H1 (cell line): ENCODE measurements at regions not wholly inside any gene's neighbourhood (a gene's known extent, or its start where the extent isn't known, plus 50 kb on each side); places are given as distances from the start of the nearest gene placed in this dataset.

ENCODE experiments used
- CTCF ChIA-PET: fragments of 300-600 bp; sonication (Branson Sonifier 250); formaldehyde crosslinking; loops from one replicate; lab custom pipeline; 2021; ENCODE audit not compliant: partially characterized antibody; lab: Charles Lee
- POLR2A ChIA-PET: fragments of 300-600 bp; sonication (Branson Sonifier 250); formaldehyde crosslinking; loops from one replicate; lab custom pipeline; 2021; ENCODE audit warnings: inconsistent platforms; ENCODE audit not compliant: partially characterized antibody; lab: Charles Lee
- DNase-seq, 2 experiments: peaks; one replicate each; pipeline versions ENCODE4 v3.0.0 to v3.0.0-alpha.2; 2010 to 2022; ENCODE audit warnings: low spot score in 2 of 2, low read depth in 1 of 2, mixed read lengths in 1 of 2
- FAIRE-seq: peaks from 2 replicates; lab custom pipeline; 2011; peaks lifted over from hg19 to GRCh38; lab: Jason Lieb, UNC
- H2AFZ ChIP-seq: 2 replicates; pipeline ENCODE4 v1.8.1; 2012; ENCODE audit warnings: low read length, inconsistent platforms
- H2AK5ac ChIP-seq: 2 replicates; pipeline ENCODE4 v1.6.1; 2013; ENCODE audit warnings: low read depth, low read length
- H2BK120ac ChIP-seq: replicated peaks from 2 replicates; pipeline ENCODE3; 2013; ENCODE audit warnings: low read depth, low read length, inconsistent platforms
- H2BK12ac ChIP-seq: 2 replicates; pipeline ENCODE4 v1.6.1; 2013; ENCODE audit warnings: low read depth, low read length
- H2BK15ac ChIP-seq: 2 replicates; pipeline ENCODE4 v1.6.1; 2013; ENCODE audit warnings: low read length
- H2BK20ac ChIP-seq: 2 replicates; pipeline ENCODE4 v1.6.1; 2013; ENCODE audit warnings: low read length
- H2BK5ac ChIP-seq: 2 replicates; pipeline ENCODE4 v1.6.1; 2013; ENCODE audit warnings: low read depth, low read length
- H3K14ac ChIP-seq: 2 replicates; pipeline ENCODE4 v1.6.1; 2013; ENCODE audit warnings: inconsistent platforms; ENCODE audit not compliant: insufficient read length
- H3K18ac ChIP-seq: 2 replicates; pipeline ENCODE4 v1.6.1; 2013; ENCODE audit warnings: low read length; ENCODE audit errors: extremely low read depth
- H3K23ac ChIP-seq: 2 replicates; pipeline ENCODE4 v1.6.1; 2013; ENCODE audit warnings: inconsistent platforms; ENCODE audit not compliant: insufficient read length
- H3K23me2 ChIP-seq: 2 replicates; pipeline ENCODE4 v1.6.1; 2013; ENCODE audit warnings: low read depth, low read length
- H3K27ac ChIP-seq: 2 replicates; pipeline ENCODE4 v1.6.1; 2011; ENCODE audit warnings: low read depth, low read length, inconsistent platforms
- H3K27me3 ChIP-seq, 4 experiments: replicated peaks in 1 of 4; 1 replicate in 1 of 4; 2 replicates in 3 of 4; pipeline versions ENCODE4 v1.6.1 to v1.8.1; 2011 to 2013; ENCODE audit warnings: low read length in 3 of 4, mild to moderate bottlenecking in 3 of 4, inconsistent platforms in 2 of 4, mixed read lengths in 2 of 4, moderate library complexity in 1 of 4; ENCODE audit not compliant: control insufficient read depth in 3 of 4, insufficient read depth in 3 of 4; ENCODE audit errors: extremely low read depth in 1 of 4
- H3K36me3 ChIP-seq, 4 experiments: 2 replicates each; pipeline versions ENCODE4 v1.6.1 to v1.8.1; 2011 to 2013; ENCODE audit warnings: mild to moderate bottlenecking in 4 of 4, low read length in 3 of 4, moderate library complexity in 2 of 4, control low read depth in 1 of 4, inconsistent platforms in 1 of 4; ENCODE audit not compliant: insufficient read depth in 4 of 4, control insufficient read depth in 2 of 4
- H3K4ac ChIP-seq: replicated peaks from 2 replicates; pipeline ENCODE3; 2013; ENCODE audit warnings: low read length, low read depth, mixed read lengths, inconsistent platforms; ENCODE audit not compliant: insufficient read length
- H3K4me1 ChIP-seq, 4 experiments: replicated peaks in 1 of 4; 1 replicate in 1 of 4; 2 replicates in 3 of 4; pipeline versions ENCODE4 v1.6.1 to v1.8.1; 2011 to 2013; ENCODE audit warnings: low read length in 3 of 4, inconsistent platforms in 2 of 4, mixed read lengths in 1 of 4; ENCODE audit not compliant: insufficient read depth in 4 of 4, control insufficient read depth in 3 of 4
- H3K4me2 ChIP-seq, 2 experiments: 2 replicates each; pipeline versions ENCODE4 v1.6.1 to v1.8.1; 2011 to 2013; ENCODE audit warnings: low read depth in 2 of 2, low read length in 2 of 2, control low read depth in 1 of 2, inconsistent platforms in 1 of 2, mild to moderate bottlenecking in 1 of 2; ENCODE audit not compliant: insufficient read depth in 1 of 2
- H3K4me3 ChIP-seq, 4 experiments: fragments of 200-600, 300-600 bp in 1 of 4; sonication (generic), shearing (Covaris generic), sonication (Bioruptor Twin) in 1 of 4; 2 replicates each; pipeline versions ENCODE4 v1.5.1 to v1.8.1; 2011 to 2016; ENCODE audit warnings: low read length in 4 of 4, low read depth in 3 of 4, control low read depth in 2 of 4, inconsistent platforms in 2 of 4, mild to moderate bottlenecking in 2 of 4, mixed read lengths in 1 of 4, moderate library complexity in 1 of 4; ENCODE audit not compliant: insufficient read depth in 2 of 4; ENCODE audit errors: extremely low read depth in 1 of 4
- H3K56ac ChIP-seq: replicated peaks from 2 replicates; pipeline ENCODE3; 2013; ENCODE audit warnings: low read depth, mild to moderate bottlenecking, mixed read lengths, low read length, inconsistent platforms; ENCODE audit not compliant: insufficient read length
- H3K79me1 ChIP-seq: 2 replicates; pipeline ENCODE4 v1.6.1; 2013; ENCODE audit warnings: low read depth, low read length, control low read depth
- H3K79me2 ChIP-seq, 2 experiments: 2 replicates each; pipeline versions ENCODE4 v1.6.1 to v1.8.1; 2012 to 2013; ENCODE audit warnings: low read length in 2 of 2, mild to moderate bottlenecking in 2 of 2, inconsistent platforms in 1 of 2; ENCODE audit not compliant: insufficient read depth in 2 of 2, control insufficient read depth in 1 of 2
- H3K9ac ChIP-seq, 4 experiments: replicated peaks in 1 of 4; 1 replicate in 1 of 4; 2 replicates in 3 of 4; pipeline versions ENCODE4 v1.6.1 to v1.8.1; 2011 to 2013; ENCODE audit warnings: low read depth in 3 of 4, low read length in 3 of 4, control low read depth in 2 of 4, mild to moderate bottlenecking in 2 of 4, moderate library complexity in 2 of 4, inconsistent platforms in 1 of 4; ENCODE audit errors: extremely low read depth in 1 of 4
- H3K9me3 ChIP-seq, 2 experiments: 2 replicates each; pipeline versions ENCODE4 v1.6.1 to v1.8.1; 2012 to 2013; ENCODE audit warnings: mild to moderate bottlenecking in 2 of 2, moderate library complexity in 2 of 2, control low read depth in 1 of 2, inconsistent platforms in 1 of 2, low read depth in 1 of 2, low read length in 1 of 2, mixed read lengths in 1 of 2; ENCODE audit not compliant: insufficient read depth in 2 of 2
- H4K20me1 ChIP-seq, 2 experiments: replicated peaks in 1 of 2; 2 replicates each; pipeline versions ENCODE3 to v1.8.1; 2011 to 2013; ENCODE audit warnings: inconsistent platforms in 2 of 2, low read length in 2 of 2, mild to moderate bottlenecking in 1 of 2; ENCODE audit not compliant: insufficient read depth in 2 of 2, control insufficient read depth in 1 of 2
- H4K5ac ChIP-seq: 2 replicates; pipeline ENCODE4 v1.6.1; 2013; ENCODE audit warnings: low read length, low read depth, mixed read lengths, inconsistent platforms; ENCODE audit not compliant: insufficient read length
- H4K8ac ChIP-seq: 2 replicates; pipeline ENCODE4 v1.8.0; 2013; ENCODE audit warnings: mild to moderate bottlenecking, moderate library complexity, low read length, inconsistent platforms; ENCODE audit not compliant: insufficient read depth; ENCODE audit errors: extremely low read depth
- H4K91ac ChIP-seq: replicated peaks from 2 replicates; pipeline ENCODE3; 2013; ENCODE audit warnings: low read length, mixed read lengths, inconsistent platforms; ENCODE audit not compliant: insufficient read length
- ATF3 ChIP-seq: IDR thresholded peaks from 2 replicates; pipeline ENCODE4 v1.6.1; 2011; ENCODE audit warnings: low read depth, mild to moderate bottlenecking, low read length; ENCODE audit not compliant: insufficient read depth
- CREB1 ChIP-seq: IDR thresholded peaks from 2 replicates; pipeline ENCODE4 v1.6.1; 2012; ENCODE audit warnings: inconsistent platforms
- FOSL1 ChIP-seq: IDR thresholded peaks from 2 replicates; pipeline ENCODE4 v1.6.1; 2011; ENCODE audit warnings: mild to moderate bottlenecking, low read depth, low read length, moderate library complexity; ENCODE audit not compliant: insufficient read depth
- GABPA ChIP-seq: IDR thresholded peaks from 2 replicates; pipeline ENCODE4 v1.6.1; 2011; ENCODE audit warnings: mild to moderate bottlenecking, low read length, moderate library complexity, borderline replicate concordance; ENCODE audit not compliant: insufficient read depth
- HDAC2 ChIP-seq, 2 experiments: fragments of 300-600 bp in 1 of 2; sonication (generic) in 1 of 2; IDR thresholded peaks; 2 replicates each; pipeline ENCODE4 v1.6.1; 2011 to 2012; ENCODE audit warnings: low read depth in 2 of 2, low read length in 2 of 2, mild to moderate bottlenecking in 2 of 2, moderate library complexity in 2 of 2, borderline replicate concordance in 1 of 2, inconsistent platforms in 1 of 2
- KDM4A ChIP-seq: IDR thresholded peaks from one replicate; pipeline ENCODE4 v1.7.1; 2012; ENCODE audit warnings: low read depth, mild to moderate bottlenecking, moderate library complexity, low read length, inconsistent platforms; ENCODE audit not compliant: severe bottlenecking
- PHF8 ChIP-seq: fragments of 200-600 bp; sonication (generic); conservative IDR thresholded peaks from 2 replicates; pipeline ENCODE4 v1.7.1; 2012; ENCODE audit warnings: low read depth, mild to moderate bottlenecking, inconsistent platforms, low read length, moderate library complexity
- RXRA ChIP-seq: IDR thresholded peaks from 2 replicates; pipeline ENCODE4 v1.6.1; 2011; ENCODE audit warnings: low read depth, mild to moderate bottlenecking, low read length, moderate library complexity; ENCODE audit not compliant: insufficient read depth
- SAP30 ChIP-seq: fragments of 300-600 bp; sonication (generic); IDR thresholded peaks from 2 replicates; pipeline ENCODE4 v1.7.1; 2012; ENCODE audit warnings: low read length, moderate library complexity, mild to moderate bottlenecking, inconsistent platforms; ENCODE audit not compliant: insufficient read depth, insufficient replicate concordance
- SIX5 ChIP-seq: IDR thresholded peaks from 2 replicates; pipeline ENCODE4 v1.6.1; 2011; ENCODE audit warnings: mild to moderate bottlenecking, low read depth, low read length
- WGBS, 2 experiments: shearing (Covaris generic) in 1 of 2; methylation state at CpG; one replicate each; pipeline versions ENCODE4 v1.1.6 to v1.1.7; 2013 to 2015; ENCODE audit warnings: low lambda C conversion rate in 2 of 2, mixed read lengths in 2 of 2, inconsistent platforms in 1 of 2, low coverage in 1 of 2, missing lambda C conversion rate in 1 of 2; ENCODE audit not compliant: insufficient replicate concordance in 2 of 2, insufficient coverage in 1 of 2, insufficient read length in 1 of 2; ENCODE audit errors: extremely low coverage in 1 of 2, missing lambda C conversion rate in 1 of 2; 5-methylcytosine and 5-hydroxymethylcytosine counted together

DNA sequence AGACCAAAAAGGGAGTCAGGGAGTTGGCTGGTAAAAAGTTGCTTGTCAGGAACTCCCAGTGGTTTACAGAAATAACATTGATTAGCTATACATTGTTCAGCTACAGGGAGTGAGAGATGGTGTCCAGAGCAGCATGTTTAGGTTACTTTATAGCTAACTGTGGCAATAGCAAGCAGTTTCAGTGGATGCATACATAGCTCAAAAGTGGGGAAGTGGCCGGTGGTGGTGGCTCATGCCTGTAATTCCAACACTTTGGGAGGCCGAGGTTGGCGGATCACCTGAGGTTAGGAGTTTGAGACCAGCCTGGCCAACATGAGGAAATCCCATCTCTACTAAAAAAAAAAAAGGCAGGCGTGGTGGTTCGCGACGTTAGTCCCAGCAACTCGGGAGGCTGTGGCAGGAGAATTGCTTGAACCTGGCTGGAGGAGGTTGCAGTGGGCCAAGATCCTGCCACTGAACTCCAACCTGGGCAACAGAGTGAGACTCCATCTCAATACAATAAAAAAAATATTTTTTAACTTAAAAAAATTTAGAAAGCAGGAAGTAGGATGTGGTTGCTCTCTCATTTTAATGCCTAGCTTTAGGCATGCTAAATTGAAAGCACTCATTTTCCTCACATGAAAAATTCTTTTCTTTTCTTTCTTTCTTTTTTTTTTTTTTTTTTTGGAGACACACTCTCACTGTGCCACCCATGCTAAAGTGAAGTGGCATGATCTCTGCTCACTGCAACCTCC, 109.7 kb downstream of the PPIAL4G start:
- Histone ChIP-seq H3K79me2 (no peaks in the 10 kb centered on the region), H2BK15ac (no peak overlapping the region), H3K9me3 (no peaks in the 10 kb centered on the region), H3K4me1 (no peaks in the 10 kb centered on the region), H3K23ac (no peak overlapping the region), H3K9ac (no peak overlapping the region), H2BK120ac (no peak overlapping the region), H3K14ac (no peak overlapping the region), H3K27ac (no peak overlapping the region), H3K18ac (no peak overlapping the region), H3K4me3 (no peak overlapping the region), H2BK5ac (no peak overlapping the region), H3K79me1 (no peaks in the 10 kb centered on the region), H2AK5ac (no peak overlapping the region), H4K91ac (no peak overlapping the region), H4K8ac (no peak overlapping the region), H3K23me2 (no peaks in the 10 kb centered on the region), H2BK12ac (no peak overlapping the region; the same call in 1 of the 2 replicates), H2AFZ (no peak overlapping the region), H4K20me1 (no peaks in the 10 kb centered on the region), H3K27me3 (peaks cover 0 to 1% (median 0%) of the 10 kb centered on the region in 4 experiments; a peak in 1 of 7 replicates), H3K4ac (no peak overlapping the region), H3K56ac (no peak overlapping the region), H3K4me2 (no peak overlapping the region), H2BK20ac (no peak overlapping the region), H3K36me3 (no peaks in the 10 kb centered on the region), H4K5ac (no peak overlapping the region)
- FAIRE-seq (no peak), DNase-seq (no peak)
- POLR2A ChIA-PET: interaction anchor here (0.6 to 1.8 kb wide), 3 partner anchors 15 to 27 kb away, joined by 3 to 5 read pairs (median 4); no protein-coding TSS in a partner anchor
- CTCF ChIA-PET: interaction anchor here (0.6 to 1.8 kb wide), 4 partner anchors 8 to 22 kb away, joined by 3 to 6 read pairs (median 4); no protein-coding TSS in a partner anchor
- WGBS, 2 experiments: 92% methylated on average over 8 of the region's 8 CpGs; no CpG with 5 or more reads in 1 of the 2 experiments
- no peak for TF ChIP-seq CREB1
- TF ChIP-seq HDAC2 (IDR thresholded peaks at IDR 0.05; ENCODE audit: borderline replicate concordance in 1 of 2, low read depth in 2 of 2, low read length in 2 of 2): no peak
- no peak for TF ChIP-seq GABPA
- no peak for TF ChIP-seq ATF3
- TF ChIP-seq FOSL1: no peak
- TF ChIP-seq RXRA: no peak
- TF ChIP-seq KDM4A: no peak
- no peak for TF ChIP-seq SIX5
- TF ChIP-seq PHF8: no peak
- no peak for TF ChIP-seq SAP30
